ENCODE measurements at regions not wholly inside any gene's neighbourhood (a gene's known extent, or its start where the extent isn't known, plus 50 kb on each side); places are given as distances from the start of the nearest gene placed in this dataset.

- CTCF ChIA-PET: no interaction called here
- Histone ChIP-seq H3K4me1 (ENCODE audit: insufficient read depth, low read length, poor library complexity, severe bottlenecking) (peaks cover 16% of the 10 kb centered on the region), H3K4me3 (ENCODE audit: low read depth, low read length, poor library complexity, severe bottlenecking) (no peak overlapping the region), H3K27me3 (replicated peaks; ENCODE audit: insufficient read depth, low read depth, low read length, poor library complexity) (no peaks in the 10 kb centered on the region), H3K36me3 (ENCODE audit: insufficient read depth, low read length, poor library complexity, severe bottlenecking) (no peaks in the 10 kb centered on the region), H3K9me3 (ENCODE audit: low read depth, low read length, poor library complexity, severe bottlenecking) (no peaks in the 10 kb centered on the region), H3K27ac (ENCODE audit: low read depth, low read length, poor library complexity, severe bottlenecking) (no peak overlapping the region)
- no peak for DNase-seq (ENCODE audit: low spot score)
- TF ChIP-seq, protein P1, sequence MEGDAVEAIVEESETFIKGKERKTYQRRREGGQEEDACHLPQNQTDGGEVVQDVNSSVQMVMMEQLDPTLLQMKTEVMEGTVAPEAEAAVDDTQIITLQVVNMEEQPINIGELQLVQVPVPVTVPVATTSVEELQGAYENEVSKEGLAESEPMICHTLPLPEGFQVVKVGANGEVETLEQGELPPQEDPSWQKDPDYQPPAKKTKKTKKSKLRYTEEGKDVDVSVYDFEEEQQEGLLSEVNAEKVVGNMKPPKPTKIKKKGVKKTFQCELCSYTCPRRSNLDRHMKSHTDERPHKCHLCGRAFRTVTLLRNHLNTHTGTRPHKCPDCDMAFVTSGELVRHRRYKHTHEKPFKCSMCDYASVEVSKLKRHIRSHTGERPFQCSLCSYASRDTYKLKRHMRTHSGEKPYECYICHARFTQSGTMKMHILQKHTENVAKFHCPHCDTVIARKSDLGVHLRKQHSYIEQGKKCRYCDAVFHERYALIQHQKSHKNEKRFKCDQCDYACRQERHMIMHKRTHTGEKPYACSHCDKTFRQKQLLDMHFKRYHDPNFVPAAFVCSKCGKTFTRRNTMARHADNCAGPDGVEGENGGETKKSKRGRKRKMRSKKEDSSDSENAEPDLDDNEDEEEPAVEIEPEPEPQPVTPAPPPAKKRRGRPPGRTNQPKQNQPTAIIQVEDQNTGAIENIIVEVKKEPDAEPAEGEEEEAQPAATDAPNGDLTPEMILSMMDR (conservative IDR thresholded peaks at IDR 0.05; ENCODE audit: low read depth, low read length): no peak
- no peak for TF ChIP-seq EZH2 (IDR thresholded peaks at IDR 0.05; ENCODE audit: borderline replicate concordance, low read depth, low read length, poor library complexity, severe bottlenecking)
- no TSS peak for BruUV-seq (replicated peaks)
- intact Hi-C loops (cut with micrococcal nuclease; ENCODE audit: unreplicated experiment): no loop called here
- POLR2A ChIA-PET (ENCODE audit: low non-redundant PET): no interaction called here
These were observed 189.5 kb upstream of the FAT4 start for GRCh38 chr4:125125276-125125675.

DNA sequence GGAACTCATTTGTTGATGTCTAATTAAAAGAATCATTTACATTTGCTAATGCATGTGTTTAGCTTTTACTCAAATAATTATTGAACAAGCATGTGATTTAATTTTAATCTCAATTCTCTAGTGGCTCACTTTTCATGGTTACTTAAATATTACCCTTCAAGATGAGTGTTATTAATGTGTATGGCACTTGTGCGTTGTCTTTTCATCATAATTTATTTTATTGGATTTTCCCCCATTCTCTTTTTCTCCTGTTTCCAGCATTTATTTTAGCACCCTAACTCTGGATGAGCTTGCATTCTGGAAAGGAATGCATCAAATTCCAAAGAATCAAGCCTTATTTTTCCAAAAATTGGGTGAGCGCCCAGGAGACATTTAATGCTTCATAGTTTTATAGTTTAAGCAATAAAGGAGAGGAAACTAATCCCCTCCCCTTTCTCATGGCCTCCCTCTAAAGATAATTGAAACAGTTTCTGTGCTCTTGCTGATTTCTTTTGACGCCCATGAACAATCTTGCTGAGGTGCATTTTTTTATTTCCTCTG, 191.1 kb upstream of the FAT4 start:
- Histone ChIP-seq H3K27ac (ENCODE audit: low read depth, low read length, poor library complexity, severe bottlenecking) (no peak overlapping the region), H3K4me3 (ENCODE audit: low read depth, low read length, poor library complexity, severe bottlenecking) (no peak overlapping the region), H3K4me1 (ENCODE audit: insufficient read depth, low read length, poor library complexity, severe bottlenecking) (peaks cover 16% of the 10 kb centered on the region), H3K36me3 (ENCODE audit: insufficient read depth, low read length, poor library complexity, severe bottlenecking) (no peaks in the 10 kb centered on the region), H3K9me3 (ENCODE audit: low read depth, low read length, poor library complexity, severe bottlenecking) (no peaks in the 10 kb centered on the region), H3K27me3 (replicated peaks; ENCODE audit: insufficient read depth, low read depth, low read length, poor library complexity) (no peaks in the 10 kb centered on the region)
- POLR2A ChIA-PET (ENCODE audit: low non-redundant PET): no interaction called here
- intact Hi-C loops (cut with micrococcal nuclease; ENCODE audit: unreplicated experiment): no loop called here
- TF ChIP-seq, protein P1 (conservative IDR thresholded peaks at IDR 0.05; ENCODE audit: low read depth, low read length): no peak
- no peak for TF ChIP-seq EZH2 (IDR thresholded peaks at IDR 0.05; ENCODE audit: borderline replicate concordance, low read depth, low read length, poor library complexity, severe bottlenecking)
- CTCF ChIA-PET: no interaction called here
- peak; percentile 85 for DNase-seq (ENCODE audit: low spot score)
- BruUV-seq (replicated peaks): no TSS peak

- Histone ChIP-seq H3K27ac (ENCODE audit: low read depth, low read length, poor library complexity, severe bottlenecking) (no peak overlapping the region), H3K27me3 (replicated peaks; ENCODE audit: insufficient read depth, low read depth, low read length, poor library complexity) (no peaks in the 10 kb centered on the region), H3K36me3 (ENCODE audit: insufficient read depth, low read length, poor library complexity, severe bottlenecking) (no peaks in the 10 kb centered on the region), H3K9me3 (ENCODE audit: low read depth, low read length, poor library complexity, severe bottlenecking) (no peaks in the 10 kb centered on the region), H3K4me1 (ENCODE audit: insufficient read depth, low read length, poor library complexity, severe bottlenecking) (peaks cover 16% of the 10 kb centered on the region), H3K4me3 (ENCODE audit: low read depth, low read length, poor library complexity, severe bottlenecking) (no peak overlapping the region)
- POLR2A ChIA-PET (ENCODE audit: low non-redundant PET): no interaction called here
- no TSS peak for BruUV-seq (replicated peaks)
- intact Hi-C loops (cut with micrococcal nuclease; ENCODE audit: unreplicated experiment): no loop called here
- TF ChIP-seq EZH2 (IDR thresholded peaks at IDR 0.05; ENCODE audit: borderline replicate concordance, low read depth, low read length, poor library complexity, severe bottlenecking): no peak
- TF ChIP-seq, protein P1 (conservative IDR thresholded peaks at IDR 0.05; ENCODE audit: low read depth, low read length): no peak
- no peak for DNase-seq (ENCODE audit: low spot score)
- CTCF ChIA-PET: no interaction called here
These were observed 193.2 kb upstream of the FAT4 start for GRCh38 chr4:125121581-125121980.

All from A673 (cell line).